Panc1 (cell line): ENCODE measurements at regions not wholly inside any gene's neighbourhood (a gene's known extent, or its start where the extent isn't known, plus 50 kb on each side); places are given as distances from the start of the nearest gene placed in this dataset.

Experiments
- CTCF ChIP-seq: fragments of 450-650 bp; IDR thresholded peaks from 2 replicates; pipeline ENCODE4 v1.5.1; 2017; ENCODE audit warnings: mild to moderate bottlenecking
- SIN3A ChIP-seq: IDR thresholded peaks from 2 replicates; pipeline ENCODE4 v1.6.1; 2012; ENCODE audit warnings: low read depth, mild to moderate bottlenecking, low read length, moderate library complexity, borderline replicate concordance; ENCODE audit not compliant: insufficient read depth

- TF ChIP-seq CTCF (no peak), SIN3A (no peak)
These were observed 399.5 kb downstream of the QKI start for GRCh38 chr6:163813979-163814493.
